OCI-LY7 (cell line): ENCODE measurements at regions not wholly inside any gene's neighbourhood (a gene's known extent, or its start where the extent isn't known, plus 50 kb on each side); places are given as distances from the start of the nearest gene placed in this dataset.
"Not testable (repeated sequence)": the region's sequence is repeated elsewhere in the genome, so short reads cannot be mapped to it uniquely, and the experiment has no call there.

ENCODE experiments used
- CTCF ChIP-seq: fragments of 200-600 bp; sonication (generic); conservative IDR thresholded peaks from 2 replicates; pipeline ENCODE4 v1.5.1; 2014; ENCODE audit warnings: mild to moderate bottlenecking, antibody characterized with exemption, low read length, moderate library complexity, mixed read lengths
- EZH2phosphoT487 ChIP-seq: fragments of 200-600 bp; sonication (generic); IDR thresholded peaks from 2 replicates; pipeline ENCODE4 v1.6.1; 2018; ENCODE audit warnings: low read depth, borderline replicate concordance, mild to moderate bottlenecking, mixed run types, antibody characterized with exemption, low read length, moderate library complexity, mixed read lengths

GRCh38 chr9:129412176-129412813 lies 208.6 kb downstream of the C9orf50 start:
- not testable (repeated sequence) for TF ChIP-seq CTCF, EZH2phosphoT487
